ENCODE measurements at regions not wholly inside any gene's neighbourhood (a gene's known extent, or its start where the extent isn't known, plus 50 kb on each side); places are given as distances from the start of the nearest gene placed in this dataset.

DNA sequence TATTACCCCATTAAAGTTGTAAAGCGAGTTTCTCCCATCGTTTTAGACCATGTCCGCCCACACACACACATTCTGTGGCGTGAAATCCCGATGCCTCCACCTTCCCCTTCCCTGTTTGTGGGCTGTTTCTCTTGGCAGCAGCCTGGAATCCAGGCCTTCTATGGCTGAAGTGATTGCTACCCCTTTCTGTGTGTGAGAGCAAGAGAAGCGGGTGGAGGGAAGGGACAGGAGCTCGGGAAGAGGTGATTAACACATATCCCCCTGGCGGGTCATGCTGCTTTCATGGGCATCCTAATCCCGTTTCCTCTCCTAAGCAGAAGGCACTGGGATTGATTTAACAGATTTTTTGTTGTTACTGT is 283.8 kb upstream of the RGMA start:
- DNase-seq: no peak
- POLR2A ChIA-PET (ENCODE audit: unreplicated experiment): no interaction called here
- CTCF ChIA-PET: no interaction called here
- intact Hi-C loops (cut with micrococcal nuclease) (no loop called here), in situ Hi-C loops (cut with MboI; ENCODE audit: low sequenced_read_pairs) (no loop called here), dilution Hi-C loops (cut with HindIII; ENCODE audit: low sequenced_read_pairs, unreplicated experiment) (no loop called here)
- Histone ChIP-seq H3K79me1 (ENCODE audit: low read depth in 1 of 2, low read length in 2 of 2) (no peaks in the 10 kb centered on the region), H2AFZ (replicated peaks; ENCODE audit: low read length, poor library complexity) (no peak overlapping the region), H4K91ac (ENCODE audit: insufficient read depth, low read depth, low read length) (no peak overlapping the region), H3K27me3 (ENCODE audit: control insufficient read depth, insufficient read depth, low read length) (no peaks in the 10 kb centered on the region), H3K9me1 (ENCODE audit: insufficient read depth, low read length) (no peaks in the 10 kb centered on the region), H3K56ac (ENCODE audit: extremely low read depth, insufficient read depth, low read length) (no peak overlapping the region), H3K4me1 (ENCODE audit: control insufficient read depth, insufficient read depth, low read length) (no peaks in the 10 kb centered on the region), H3K23ac (ENCODE audit: low read depth, low read length) (no peak overlapping the region), H2AK9ac (replicated peaks; ENCODE audit: low read depth, low read length, poor library complexity) (no peak overlapping the region), H3K9me3 (ENCODE audit: control insufficient read depth, insufficient read depth, low read length) (peaks cover 31% of the 10 kb centered on the region), H3K27ac (ENCODE audit: insufficient read depth, low read length) (no peak overlapping the region), H2BK15ac (ENCODE audit: low read depth, low read length) (no peak overlapping the region), H3K4ac (ENCODE audit: low read depth, low read length) (no peak overlapping the region), H3K36me3 (ENCODE audit: control insufficient read depth, insufficient read depth, low read length) (no peaks in the 10 kb centered on the region), H3K9ac (ENCODE audit: low read depth, low read length) (no peak overlapping the region), H2AK5ac (ENCODE audit: low read depth, low read length) (no peak overlapping the region), H4K20me1 (ENCODE audit: insufficient read depth, low read length) (no peaks in the 10 kb centered on the region), H3K14ac (replicated peaks; ENCODE audit: low read depth, low read length) (no peak overlapping the region), H2BK120ac (ENCODE audit: low read depth, low read length) (no peak overlapping the region), H2BK5ac (ENCODE audit: low read depth, low read length, poor library complexity, severe bottlenecking) (no peak overlapping the region), H2BK20ac (ENCODE audit: low read depth, low read length) (no peak overlapping the region), H4K8ac (ENCODE audit: low read depth in 2 of 2, low read length in 2 of 2) (no peak overlapping the region), H3K4me3 (ENCODE audit: insufficient read depth, low read depth, low read length) (no peak overlapping the region), H4K5ac (ENCODE audit: low read depth, low read length) (no peak overlapping the region), H3K18ac (ENCODE audit: low read depth, low read length) (no peak overlapping the region), H3K4me2 (ENCODE audit: low read depth, low read length) (no peak overlapping the region)
- TF ChIP-seq CEBPB (IDR thresholded peaks at IDR 0.05; ENCODE audit: low read depth, low read length) (no peak), MXI1 (IDR thresholded peaks at IDR 0.05; ENCODE audit: borderline replicate concordance, low read depth, low read length) (no peak), CHD1 (IDR thresholded peaks at IDR 0.05; ENCODE audit: low read depth, low read length) (no peak), SMC3 (IDR thresholded peaks at IDR 0.05; ENCODE audit: low read depth, low read length) (no peak), NFE2L2 (IDR thresholded peaks at IDR 0.05; ENCODE audit: low read depth, low read length) (no peak), MAZ (IDR thresholded peaks at IDR 0.05; ENCODE audit: borderline replicate concordance, low read depth, low read length) (no peak), BHLHE40 (IDR thresholded peaks at IDR 0.05; ENCODE audit: low read depth, low read length) (no peak), RFX5 (IDR thresholded peaks at IDR 0.05; ENCODE audit: low read depth, low read length) (no peak), RCOR1 (IDR thresholded peaks at IDR 0.05; ENCODE audit: insufficient replicate concordance, low read length) (no peak), POLR2A (IDR thresholded peaks at IDR 0.05; ENCODE audit: low read depth, low read length) (no peak), RAD21 (IDR thresholded peaks at IDR 0.05; ENCODE audit: low read length) (no peak), FOS (IDR thresholded peaks at IDR 0.05; ENCODE audit: low read depth, low read length) (no peak), MAFK (IDR thresholded peaks at IDR 0.05; ENCODE audit: low read depth, low read length) (no peak)
- TF ChIP-seq, protein P1, sequence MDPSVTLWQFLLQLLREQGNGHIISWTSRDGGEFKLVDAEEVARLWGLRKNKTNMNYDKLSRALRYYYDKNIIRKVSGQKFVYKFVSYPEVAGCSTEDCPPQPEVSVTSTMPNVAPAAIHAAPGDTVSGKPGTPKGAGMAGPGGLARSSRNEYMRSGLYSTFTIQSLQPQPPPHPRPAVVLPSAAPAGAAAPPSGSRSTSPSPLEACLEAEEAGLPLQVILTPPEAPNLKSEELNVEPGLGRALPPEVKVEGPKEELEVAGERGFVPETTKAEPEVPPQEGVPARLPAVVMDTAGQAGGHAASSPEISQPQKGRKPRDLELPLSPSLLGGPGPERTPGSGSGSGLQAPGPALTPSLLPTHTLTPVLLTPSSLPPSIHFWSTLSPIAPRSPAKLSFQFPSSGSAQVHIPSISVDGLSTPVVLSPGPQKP (IDR thresholded peaks at IDR 0.05; ENCODE audit: borderline replicate concordance, low read depth, low read length): no peak
- TF ChIP-seq, protein P2, sequence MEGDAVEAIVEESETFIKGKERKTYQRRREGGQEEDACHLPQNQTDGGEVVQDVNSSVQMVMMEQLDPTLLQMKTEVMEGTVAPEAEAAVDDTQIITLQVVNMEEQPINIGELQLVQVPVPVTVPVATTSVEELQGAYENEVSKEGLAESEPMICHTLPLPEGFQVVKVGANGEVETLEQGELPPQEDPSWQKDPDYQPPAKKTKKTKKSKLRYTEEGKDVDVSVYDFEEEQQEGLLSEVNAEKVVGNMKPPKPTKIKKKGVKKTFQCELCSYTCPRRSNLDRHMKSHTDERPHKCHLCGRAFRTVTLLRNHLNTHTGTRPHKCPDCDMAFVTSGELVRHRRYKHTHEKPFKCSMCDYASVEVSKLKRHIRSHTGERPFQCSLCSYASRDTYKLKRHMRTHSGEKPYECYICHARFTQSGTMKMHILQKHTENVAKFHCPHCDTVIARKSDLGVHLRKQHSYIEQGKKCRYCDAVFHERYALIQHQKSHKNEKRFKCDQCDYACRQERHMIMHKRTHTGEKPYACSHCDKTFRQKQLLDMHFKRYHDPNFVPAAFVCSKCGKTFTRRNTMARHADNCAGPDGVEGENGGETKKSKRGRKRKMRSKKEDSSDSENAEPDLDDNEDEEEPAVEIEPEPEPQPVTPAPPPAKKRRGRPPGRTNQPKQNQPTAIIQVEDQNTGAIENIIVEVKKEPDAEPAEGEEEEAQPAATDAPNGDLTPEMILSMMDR (conservative IDR thresholded peaks at IDR 0.05; ENCODE audit: low read depth, low read length): no peak
- TF ChIP-seq, protein P3, sequence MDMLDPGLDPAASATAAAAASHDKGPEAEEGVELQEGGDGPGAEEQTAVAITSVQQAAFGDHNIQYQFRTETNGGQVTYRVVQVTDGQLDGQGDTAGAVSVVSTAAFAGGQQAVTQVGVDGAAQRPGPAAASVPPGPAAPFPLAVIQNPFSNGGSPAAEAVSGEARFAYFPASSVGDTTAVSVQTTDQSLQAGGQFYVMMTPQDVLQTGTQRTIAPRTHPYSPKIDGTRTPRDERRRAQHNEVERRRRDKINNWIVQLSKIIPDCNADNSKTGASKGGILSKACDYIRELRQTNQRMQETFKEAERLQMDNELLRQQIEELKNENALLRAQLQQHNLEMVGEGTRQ (IDR thresholded peaks at IDR 0.05; ENCODE audit: low read depth, low read length): no peak
- WGBS, 2 experiments (ENCODE audit: extremely low coverage in 2 of 2, insufficient read length in 1 of 2): no CpG with 5 or more reads among the region's 9 CpGs
- no TSS peak for BruUV-seq (replicated peaks)
- no peak for ATAC-seq (ENCODE audit: low read depth)
